ENCODE measurements at regions not wholly inside any gene's neighbourhood (a gene's known extent, or its start where the extent isn't known, plus 50 kb on each side); places are given as distances from the start of the nearest gene placed in this dataset.

DNA sequence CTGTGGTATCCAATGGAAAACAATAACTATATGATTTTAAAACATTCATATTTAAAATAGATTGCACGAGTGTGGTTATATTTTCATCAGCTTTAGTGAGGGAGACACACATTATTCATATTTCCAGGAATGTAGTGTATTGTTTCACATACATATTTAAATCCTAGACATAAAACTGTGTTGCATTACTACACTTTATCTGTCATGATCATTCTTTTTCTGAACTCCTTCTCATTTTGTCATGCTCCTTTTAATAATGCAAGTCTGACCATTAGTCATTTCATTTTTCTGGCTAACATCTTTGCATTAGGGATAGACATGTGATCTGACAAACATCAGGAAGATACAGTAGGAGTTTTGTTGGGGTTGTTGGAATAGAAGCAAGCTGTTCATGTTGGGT, 1382.7 kb downstream of the PCDH7 start:
- Histone ChIP-seq H3K9ac (no peak overlapping the region), H3K9me3 (ENCODE audit: control insufficient read depth, low read length) (no peaks in the 10 kb centered on the region), H3K4me1 (no peaks in the 10 kb centered on the region), H3K4me2 (ENCODE audit: low read length) (no peak overlapping the region), H3K79me2 (no peaks in the 10 kb centered on the region), H3K4me3 (ENCODE audit: low read depth, low read length) (no peak overlapping the region), H3K36me3 (ENCODE audit: control insufficient read depth, insufficient read depth, low read length) (no peaks in the 10 kb centered on the region), H3K27me3 (ENCODE audit: control insufficient read depth, insufficient read depth, low read length) (no peaks in the 10 kb centered on the region), H2AFZ (no peak overlapping the region), H3K27ac (no peak overlapping the region)
- TF ChIP-seq, protein P1, sequence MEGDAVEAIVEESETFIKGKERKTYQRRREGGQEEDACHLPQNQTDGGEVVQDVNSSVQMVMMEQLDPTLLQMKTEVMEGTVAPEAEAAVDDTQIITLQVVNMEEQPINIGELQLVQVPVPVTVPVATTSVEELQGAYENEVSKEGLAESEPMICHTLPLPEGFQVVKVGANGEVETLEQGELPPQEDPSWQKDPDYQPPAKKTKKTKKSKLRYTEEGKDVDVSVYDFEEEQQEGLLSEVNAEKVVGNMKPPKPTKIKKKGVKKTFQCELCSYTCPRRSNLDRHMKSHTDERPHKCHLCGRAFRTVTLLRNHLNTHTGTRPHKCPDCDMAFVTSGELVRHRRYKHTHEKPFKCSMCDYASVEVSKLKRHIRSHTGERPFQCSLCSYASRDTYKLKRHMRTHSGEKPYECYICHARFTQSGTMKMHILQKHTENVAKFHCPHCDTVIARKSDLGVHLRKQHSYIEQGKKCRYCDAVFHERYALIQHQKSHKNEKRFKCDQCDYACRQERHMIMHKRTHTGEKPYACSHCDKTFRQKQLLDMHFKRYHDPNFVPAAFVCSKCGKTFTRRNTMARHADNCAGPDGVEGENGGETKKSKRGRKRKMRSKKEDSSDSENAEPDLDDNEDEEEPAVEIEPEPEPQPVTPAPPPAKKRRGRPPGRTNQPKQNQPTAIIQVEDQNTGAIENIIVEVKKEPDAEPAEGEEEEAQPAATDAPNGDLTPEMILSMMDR (IDR thresholded peaks at IDR 0.05): no peak

- Histone ChIP-seq H3K9me3 (ENCODE audit: control insufficient read depth, low read length) (no peaks in the 10 kb centered on the region), H2AFZ (no peak overlapping the region), H3K4me3 (ENCODE audit: low read depth, low read length) (no peak overlapping the region), H3K4me1 (no peaks in the 10 kb centered on the region), H3K9ac (no peak overlapping the region), H3K79me2 (no peaks in the 10 kb centered on the region), H3K27ac (no peak overlapping the region), H3K36me3 (ENCODE audit: control insufficient read depth, insufficient read depth, low read length) (no peaks in the 10 kb centered on the region), H3K27me3 (ENCODE audit: control insufficient read depth, insufficient read depth, low read length) (no peaks in the 10 kb centered on the region), H3K4me2 (ENCODE audit: low read length) (no peak overlapping the region)
- TF ChIP-seq, protein P1 (IDR thresholded peaks at IDR 0.05): no peak
Measured at GRCh38 chr4:32106767-32107166, 1386.6 kb downstream of the PCDH7 start.

DNA sequence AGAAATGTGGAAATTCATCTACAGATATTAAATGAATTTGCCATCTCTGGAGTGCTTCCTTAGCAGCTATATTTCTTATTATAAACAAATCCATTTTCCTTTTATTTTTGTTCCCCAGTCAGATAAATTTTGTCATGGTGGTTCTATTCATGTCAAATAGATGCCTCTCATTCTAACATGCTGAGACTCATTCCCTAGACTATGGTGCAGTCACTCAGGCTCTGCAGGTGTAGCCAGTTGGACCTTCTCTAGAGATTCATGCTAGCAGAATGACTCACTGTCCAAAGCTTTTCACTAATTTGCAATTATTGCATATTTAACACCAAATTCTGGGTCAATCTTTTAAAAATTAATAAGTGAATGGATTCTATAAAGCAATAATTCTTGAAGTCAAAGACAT, 1392.7 kb downstream of the PCDH7 start:
- no peak overlapping the region for H3K4me2 ChIP-seq (ENCODE audit: low read length)
- no peaks in the 10 kb centered on the region for H3K36me3 ChIP-seq (ENCODE audit: control insufficient read depth, insufficient read depth, low read length)
- no peaks in the 10 kb centered on the region for H3K79me2 ChIP-seq
- no peak overlapping the region for H3K27ac ChIP-seq
- H3K4me1 ChIP-seq: no peaks in the 10 kb centered on the region
- H2AFZ ChIP-seq: no peak overlapping the region
- TF ChIP-seq, protein P1 (IDR thresholded peaks at IDR 0.05): no peak
- no peaks in the 10 kb centered on the region for H3K27me3 ChIP-seq (ENCODE audit: control insufficient read depth, insufficient read depth, low read length)
- H3K9ac ChIP-seq: no peak overlapping the region
- H3K9me3 ChIP-seq (ENCODE audit: control insufficient read depth, low read length): no peaks in the 10 kb centered on the region
- H3K4me3 ChIP-seq (ENCODE audit: low read depth, low read length): no peak overlapping the region

GRCh38 chr4:32117693-32118092, 1397.5 kb downstream of the PCDH7 start:
- Histone ChIP-seq H3K79me2 (no peaks in the 10 kb centered on the region), H3K9ac (no peak overlapping the region), H3K9me3 (ENCODE audit: control insufficient read depth, low read length) (no peaks in the 10 kb centered on the region), H2AFZ (no peak overlapping the region), H3K4me3 (ENCODE audit: low read depth, low read length) (no peak overlapping the region), H3K36me3 (ENCODE audit: control insufficient read depth, insufficient read depth, low read length) (no peaks in the 10 kb centered on the region), H3K4me2 (ENCODE audit: low read length) (no peak overlapping the region), H3K27me3 (ENCODE audit: control insufficient read depth, insufficient read depth, low read length) (no peaks in the 10 kb centered on the region), H3K4me1 (no peaks in the 10 kb centered on the region), H3K27ac (no peak overlapping the region)
- TF ChIP-seq, protein P1 (IDR thresholded peaks at IDR 0.05): no peak

DNA sequence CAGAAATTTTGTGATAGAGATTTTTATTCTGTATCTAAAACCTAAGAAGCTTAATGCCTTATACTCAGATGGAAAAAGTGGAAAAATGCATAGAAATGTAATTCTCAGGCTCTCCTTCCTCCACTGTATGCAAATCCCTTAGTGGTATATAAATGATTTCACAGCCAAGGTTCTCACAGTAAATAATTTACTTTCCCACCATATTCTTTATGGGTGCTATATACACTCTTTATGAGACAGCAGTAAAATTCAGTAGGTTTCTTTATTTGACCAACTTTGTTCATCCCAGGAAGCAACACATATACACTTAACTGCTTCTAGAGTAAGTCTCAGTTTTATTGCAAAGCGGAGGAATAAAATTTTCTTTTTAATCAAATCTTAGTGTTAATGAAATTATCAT, 1399.7 kb downstream of the PCDH7 start:
- H3K79me2 ChIP-seq: no peaks in the 10 kb centered on the region
- H3K4me3 ChIP-seq (ENCODE audit: low read depth, low read length): no peak overlapping the region
- H2AFZ ChIP-seq: no peak overlapping the region
- H3K9me3 ChIP-seq (ENCODE audit: control insufficient read depth, low read length): no peaks in the 10 kb centered on the region
- no peaks in the 10 kb centered on the region for H3K4me1 ChIP-seq
- no peaks in the 10 kb centered on the region for H3K27me3 ChIP-seq (ENCODE audit: control insufficient read depth, insufficient read depth, low read length)
- H3K9ac ChIP-seq: no peak overlapping the region
- H3K4me2 ChIP-seq (ENCODE audit: low read length): no peak overlapping the region
- no peaks in the 10 kb centered on the region for H3K36me3 ChIP-seq (ENCODE audit: control insufficient read depth, insufficient read depth, low read length)
- TF ChIP-seq, protein P1 (IDR thresholded peaks at IDR 0.05): no peak
- no peak overlapping the region for H3K27ac ChIP-seq
